Transverse colon (tissue), 4 donors: ENCODE measurements at regions not wholly inside any gene's neighbourhood (a gene's known extent, or its start where the extent isn't known, plus 50 kb on each side); places are given as distances from the start of the nearest gene placed in this dataset.

ENCODE experiments used
- DNase-seq: peaks from one replicate; pipeline ENCODE4 v3.0.0-alpha.2; 2019
- H3K27ac ChIP-seq, 4 donors: fragments of 200-600 bp; sonication (generic); 2 replicates each; pipeline ENCODE4 v1.5.1; 2016 to 2018; ENCODE audit warnings: inconsistent platforms in 4 of 4
- H3K27me3 ChIP-seq: fragments of 200-600 bp; sonication (generic); 2 replicates; pipeline ENCODE4 v1.5.1; 2017; ENCODE audit warnings: inconsistent platforms
- H3K36me3 ChIP-seq, 4 donors: fragments of 200-600 bp; sonication (generic); 2 replicates each; pipeline ENCODE4 v1.5.1; 2017 to 2019; ENCODE audit warnings: inconsistent platforms in 4 of 4
- H3K4me1 ChIP-seq, 4 donors: fragments of 200-600 bp; sonication (generic); 2 replicates each; pipeline ENCODE4 v1.5.1; 2017 to 2020; ENCODE audit warnings: inconsistent platforms in 4 of 4
- H3K4me3 ChIP-seq, 4 donors: fragments of 200-600 bp; sonication (generic); 1 replicate in 1 of 4; 2 replicates in 3 of 4; pipeline versions ENCODE4 v1.5.1 to v1.6.1; 2017 to 2019; ENCODE audit warnings: inconsistent platforms in 4 of 4
- H3K9me3 ChIP-seq, 2 donors: fragments of 200-600 bp; sonication (generic); 2 replicates each; pipeline ENCODE4 v1.5.1; 2017 to 2019; ENCODE audit warnings: inconsistent platforms in 2 of 2
- CTCF ChIP-seq, 5 experiments: fragments of 200-600 bp in 3 of 5; fragments of 450-650 bp in 2 of 5; sonication (generic) in 3 of 5; IDR thresholded peaks; 1 replicate in 2 of 5; 2 replicates in 3 of 5; pipeline ENCODE4 v1.5.1; 2016 to 2017; ENCODE audit warnings: antibody characterized with exemption in 5 of 5, inconsistent platforms in 3 of 5, mild to moderate bottlenecking in 2 of 5, moderate library complexity in 1 of 5
- EP300 ChIP-seq: sonication (generic); formaldehyde crosslinking; IDR thresholded peaks from one replicate; pipeline ENCODE4 v1.6.1; 2017; ENCODE audit warnings: antibody characterized with exemption, low read depth
- POLR2A ChIP-seq: fragments of 450-650 bp; IDR thresholded peaks from one replicate; pipeline ENCODE4 v1.6.1; 2016; ENCODE audit warnings: antibody characterized with exemption, mild to moderate bottlenecking, moderate library complexity
- POLR2AphosphoS5 ChIP-seq, 3 donors: sonication (generic); formaldehyde crosslinking; IDR thresholded peaks; one replicate each; pipeline ENCODE4 v1.6.1; 2016; ENCODE audit warnings: antibody characterized with exemption in 3 of 3
- WGBS, 2 donors: methylation state at CpG; one replicate each; pipeline ENCODE4 v1.1.5; 2018; ENCODE audit warnings: low coverage in 1 of 2; 5-methylcytosine and 5-hydroxymethylcytosine counted together
- in situ Hi-C, 4 donors: fragments of 200-750 bp; cut with MboI; loops; one replicate each; pipeline versions ENCODE4 v1.15.0 to v1.15.1; 2017; ENCODE audit warnings: low sequenced_read_pairs in 3 of 4, low pct_ligation_motif_present in 1 of 4, low pct_unique_long_range_greater_than_20kb in 1 of 4
- intact Hi-C: fragments of 100-400 bp; cut with DNase I; formaldehyde crosslinking; loops from one replicate; pipeline ENCODE4 v1.15.1; 2023; ENCODE audit warnings: low total_unique reads

GRCh38 chr5:51138164-51138563 lies 245.1 kb upstream of the ISL1 start:
- no peaks in the 10 kb centered on the region for H3K9me3 ChIP-seq
- TF ChIP-seq EP300 (no peak), CTCF (IDR thresholded peaks at IDR 0.05) (no peak), POLR2A (no peak), POLR2AphosphoS5 (IDR thresholded peaks at IDR 0.05) (no peak)
- WGBS, 2 donors = 38 to 63% methylated on average over 1 to 2 of the region's 2 CpGs
- H3K27me3 ChIP-seq = no peaks in the 10 kb centered on the region
- H3K4me3 ChIP-seq = no peak overlapping the region
- in situ Hi-C loops = no loop called here
- H3K27ac ChIP-seq = no peak overlapping the region
- intact Hi-C loops = no loop called here
- no peak for DNase-seq
- H3K4me1 ChIP-seq = no peaks in the 10 kb centered on the region
- no peaks in the 10 kb centered on the region for H3K36me3 ChIP-seq

DNA sequence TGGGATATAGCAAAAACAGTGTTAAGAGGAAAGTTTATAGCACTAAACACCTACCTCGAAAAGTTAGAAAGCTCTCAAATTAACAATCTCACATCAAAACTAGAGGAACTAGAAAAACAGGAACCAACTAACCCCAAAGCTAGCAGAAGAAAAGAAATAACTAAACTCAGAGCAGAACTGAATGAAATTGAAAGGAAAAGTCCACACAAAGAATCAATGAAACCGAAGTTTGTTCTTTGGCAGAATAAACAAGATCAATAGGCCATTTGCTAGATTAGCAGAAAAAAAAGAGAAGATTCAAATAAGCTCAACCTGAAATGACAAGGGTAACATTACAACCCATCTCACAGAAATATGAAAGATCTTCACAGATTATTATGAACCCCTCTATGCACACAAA lies 234.8 kb upstream of the ISL1 start:
- intact Hi-C loops (no loop called here), in situ Hi-C loops (no loop called here)
- Histone ChIP-seq H3K27me3 (no peaks in the 10 kb centered on the region), H3K9me3 (peaks cover 0 to 6% of the 10 kb centered on the region in 2 donors), H3K4me3 (no peak overlapping the region), H3K36me3 (no peaks in the 10 kb centered on the region), H3K4me1 (no peaks in the 10 kb centered on the region), H3K27ac (no peak overlapping the region)
- TF ChIP-seq EP300 = no peak
- 48 to 70% methylated on average over 2 of the region's 2 CpGs for WGBS, 2 donors
- DNase-seq = no peak

GRCh38 chr5:51156222-51156621 lies 227.0 kb upstream of the ISL1 start:
- no peaks in the 10 kb centered on the region for H3K36me3 ChIP-seq
- no peak for TF ChIP-seq CTCF (IDR thresholded peaks at IDR 0.05)
- no peak for TF ChIP-seq EP300
- no peak for TF ChIP-seq POLR2AphosphoS5 (IDR thresholded peaks at IDR 0.05)
- TF ChIP-seq POLR2A = no peak
- no peaks in the 10 kb centered on the region for H3K9me3 ChIP-seq
- intact Hi-C loops (loop anchor here (10.0 kb wide), 1 partner anchor 711 kb away; the partner anchor contains the start of gene EMB), in situ Hi-C loops (no loop called here)
- no peak overlapping the region for H3K27ac ChIP-seq
- DNase-seq = no peak
- H3K27me3 ChIP-seq = no peaks in the 10 kb centered on the region
- no peaks in the 10 kb centered on the region for H3K4me1 ChIP-seq
- H3K4me3 ChIP-seq = no peak overlapping the region

- Histone ChIP-seq H3K27me3 (no peaks in the 10 kb centered on the region), H3K36me3 (no peaks in the 10 kb centered on the region), H3K9me3 (peaks cover 0 to 3% of the 10 kb centered on the region in 2 donors), H3K4me3 (no peak overlapping the region), H3K4me1 (no peaks in the 10 kb centered on the region), H3K27ac (no peak overlapping the region)
- no peak for TF ChIP-seq EP300
- no peak for TF ChIP-seq POLR2AphosphoS5 (IDR thresholded peaks at IDR 0.05)
- TF ChIP-seq CTCF (IDR thresholded peaks at IDR 0.05) = no peak
- TF ChIP-seq POLR2A = no peak
- DNase-seq = no peak
- WGBS, 2 donors = 52 to 66% methylated on average over 8 of the region's 8 CpGs
- in situ Hi-C loops (no loop called here), intact Hi-C loops (loop anchor here (10.0 kb wide), 1 partner anchor 712 kb away; the partner anchor contains the start of gene EMB)
Observed at GRCh38 chr5:51156838-51157237, 226.4 kb upstream of the ISL1 start.

GRCh38 chr5:51159164-51159563 lies 224.1 kb upstream of the ISL1 start:
- intact Hi-C loops = loop anchor here (10.0 kb wide), 1 partner anchor 714 kb away; the partner anchor contains the start of gene EMB
- Histone ChIP-seq H3K9me3 (peaks cover 6 to 7% of the 10 kb centered on the region in 2 donors), H3K27ac (no peak overlapping the region), H3K27me3 (no peaks in the 10 kb centered on the region), H3K36me3 (no peaks in the 10 kb centered on the region), H3K4me3 (no peak overlapping the region), H3K4me1 (no peaks in the 10 kb centered on the region)
- in situ Hi-C loops = no loop called here
- TF ChIP-seq EP300 (no peak), POLR2A (no peak), CTCF (IDR thresholded peaks at IDR 0.05) (no peak), POLR2AphosphoS5 (IDR thresholded peaks at IDR 0.05) (no peak)
- DNase-seq = no peak
- WGBS, 2 donors = 80 to 87% methylated on average over 2 to 5 of the region's 5 CpGs
